ENCODE measurements at regions not wholly inside any gene's neighbourhood (a gene's known extent, or its start where the extent isn't known, plus 50 kb on each side); places are given as distances from the start of the nearest gene placed in this dataset.

DNA sequence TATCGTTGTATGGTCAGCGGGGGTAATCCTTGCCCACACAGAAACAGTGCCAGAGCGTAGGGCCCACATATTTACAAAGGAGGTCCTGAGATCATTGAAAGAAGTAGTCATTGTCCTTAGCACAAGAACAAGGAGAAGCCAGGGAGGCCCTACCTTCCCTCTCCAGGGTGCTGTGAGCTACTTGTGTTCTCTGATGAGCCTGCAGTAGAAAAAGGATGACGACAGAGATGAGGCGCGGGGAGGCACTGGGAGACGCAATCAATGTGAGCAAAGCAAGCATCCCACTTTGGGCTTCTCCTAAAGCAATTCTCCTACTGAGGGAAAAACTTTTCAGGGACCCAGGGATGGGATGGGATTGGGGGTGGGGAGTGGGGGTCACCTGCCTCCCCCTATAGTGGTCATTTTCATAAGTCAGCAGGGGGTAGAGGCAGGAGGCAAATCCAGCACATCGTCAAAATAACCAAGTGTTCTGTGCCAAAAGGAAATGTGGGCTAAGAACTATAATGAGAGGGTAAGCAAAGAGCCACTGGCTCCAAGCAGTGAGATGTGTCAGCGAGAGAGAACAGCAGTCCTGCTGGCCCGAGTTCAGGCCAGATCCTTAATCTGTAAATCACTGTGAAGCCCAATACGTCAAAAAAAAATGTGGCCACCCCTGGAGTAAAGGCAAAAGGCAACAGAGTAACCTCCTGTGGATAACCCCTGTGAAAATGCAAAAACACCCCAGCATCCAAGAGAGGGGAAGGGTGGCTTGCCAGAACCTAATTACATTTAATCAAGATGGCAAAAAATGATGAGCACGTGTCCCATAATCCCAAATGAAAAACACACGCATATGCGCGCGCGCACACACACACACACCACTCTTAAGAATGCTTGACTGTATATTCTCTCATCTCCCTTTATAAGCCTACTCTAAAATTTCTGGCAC lies 136.6 kb upstream of the HHIP start:
- WGBS, 3 donors, result 79 to 84% (median 82%) methylated on average over 17 of the region's 17 CpGs
- Histone ChIP-seq H3K4me1 (ENCODE audit: control insufficient read depth in 3 of 3, insufficient read depth in 2 of 3, low read depth in 1 of 3, low read length in 2 of 3) (no peaks in the 10 kb centered on the region), H3K27me3 (ENCODE audit: control insufficient read depth in 3 of 3, insufficient read depth in 3 of 3, low read length in 3 of 3) (no peaks in the 10 kb centered on the region), H3K36me3 (ENCODE audit: control insufficient read depth in 3 of 3, insufficient read depth in 2 of 3, low read depth in 1 of 3, low read length in 3 of 3) (no peaks in the 10 kb centered on the region), H3K9me3 (ENCODE audit: control insufficient read depth in 2 of 2, insufficient read depth in 1 of 2, low read depth in 1 of 2, low read length in 1 of 2) (no peaks in the 10 kb centered on the region), H3K27ac (ENCODE audit: low read depth in 1 of 3, low read length in 2 of 3) (no peak overlapping the region), H3K4me3 (ENCODE audit: low read depth in 1 of 3, low read length in 3 of 3) (no peak overlapping the region)
- FAIRE-seq (no peak), DNase-seq (no peak)

DNA sequence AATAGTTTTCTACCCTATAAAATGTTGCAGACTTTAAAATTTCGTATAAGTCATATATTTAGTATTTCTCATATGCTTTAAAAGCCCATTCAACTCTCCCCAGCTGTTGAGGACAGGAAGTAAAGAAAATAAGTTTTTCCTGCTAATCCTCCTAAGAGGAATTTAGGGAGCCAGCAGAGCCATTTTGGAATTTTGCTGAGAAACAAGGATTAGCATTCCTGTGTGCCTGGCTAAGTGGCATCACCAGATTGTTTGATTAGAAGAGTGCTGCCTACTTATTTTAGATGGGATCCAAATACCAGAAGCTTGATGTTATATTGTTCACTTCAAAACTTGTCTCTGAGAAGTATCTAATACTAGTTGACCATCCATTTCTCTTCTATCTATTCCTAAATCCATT lies 131.2 kb upstream of the HHIP start:
- no peaks in the 10 kb centered on the region for H3K36me3 ChIP-seq (ENCODE audit: control insufficient read depth in 3 of 3, insufficient read depth in 2 of 3, low read depth in 1 of 3, low read length in 3 of 3)
- H3K27ac ChIP-seq (ENCODE audit: low read depth in 1 of 3, low read length in 2 of 3), result no peak overlapping the region
- FAIRE-seq (no peak), DNase-seq (no peak)
- WGBS, 3 donors, result 39 to 55% (median 53%) methylated on average over 1 of the region's 1 CpG
- H3K27me3 ChIP-seq (ENCODE audit: control insufficient read depth in 3 of 3, insufficient read depth in 3 of 3, low read length in 3 of 3), result no peaks in the 10 kb centered on the region
- no peak overlapping the region for H3K4me3 ChIP-seq (ENCODE audit: low read depth in 1 of 3, low read length in 3 of 3)
- no peaks in the 10 kb centered on the region for H3K4me1 ChIP-seq (ENCODE audit: control insufficient read depth in 3 of 3, insufficient read depth in 2 of 3, low read depth in 1 of 3, low read length in 2 of 3)
- H3K9me3 ChIP-seq (ENCODE audit: control insufficient read depth in 2 of 2, insufficient read depth in 1 of 2, low read depth in 1 of 2, low read length in 1 of 2), result no peaks in the 10 kb centered on the region

DNA sequence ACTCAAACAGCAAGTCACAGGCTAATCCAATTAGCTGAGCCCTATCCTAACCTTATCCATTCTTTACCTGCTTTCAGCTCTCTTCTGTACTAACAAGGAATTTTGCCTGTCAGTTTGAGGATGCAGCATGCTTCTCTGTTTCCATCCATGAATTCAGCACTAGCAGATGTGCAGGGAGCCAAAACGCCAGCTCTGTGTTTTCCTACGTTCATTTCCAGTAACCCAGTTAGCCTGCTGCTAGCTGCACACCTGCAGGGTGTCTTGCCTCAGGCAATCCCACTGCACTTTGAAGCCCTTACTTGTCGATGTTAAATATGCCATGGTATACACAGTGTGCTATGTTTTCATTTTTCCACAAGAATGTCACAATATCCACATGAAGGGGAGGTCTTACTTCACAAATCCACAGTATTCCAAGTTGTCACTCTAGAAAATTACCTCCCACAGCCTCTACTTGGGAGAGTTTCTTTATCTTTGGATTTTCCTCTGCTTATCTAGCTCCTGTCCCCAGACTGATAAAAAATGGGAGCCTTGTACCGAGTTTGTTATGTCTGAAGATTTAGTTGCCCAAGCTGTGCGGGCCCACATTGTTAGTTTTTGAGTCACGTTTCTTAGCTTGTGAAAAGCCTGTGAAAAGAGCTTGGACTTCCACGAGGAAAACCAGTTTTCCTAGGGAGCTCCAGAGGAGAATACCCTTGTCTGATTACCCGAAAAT lies 127.6 kb upstream of the HHIP start:
- no peak overlapping the region for H3K4me3 ChIP-seq (ENCODE audit: low read depth in 1 of 3, low read length in 3 of 3)
- WGBS, 3 donors, result 33 to 51% (median 43%) methylated on average over 8 of the region's 8 CpGs
- H3K27me3 ChIP-seq (ENCODE audit: control insufficient read depth in 3 of 3, insufficient read depth in 3 of 3, low read length in 3 of 3), result no peaks in the 10 kb centered on the region
- H3K36me3 ChIP-seq (ENCODE audit: control insufficient read depth in 3 of 3, insufficient read depth in 2 of 3, low read depth in 1 of 3, low read length in 3 of 3), result no peaks in the 10 kb centered on the region
- no peak overlapping the region for H3K27ac ChIP-seq (ENCODE audit: low read depth in 1 of 3, low read length in 2 of 3)
- no peaks in the 10 kb centered on the region for H3K4me1 ChIP-seq (ENCODE audit: control insufficient read depth in 3 of 3, insufficient read depth in 2 of 3, low read depth in 1 of 3, low read length in 2 of 3)
- FAIRE-seq (no peak), DNase-seq (no peak)
- H3K9me3 ChIP-seq (ENCODE audit: control insufficient read depth in 2 of 2, insufficient read depth in 1 of 2, low read depth in 1 of 2, low read length in 1 of 2), result no peaks in the 10 kb centered on the region

DNA sequence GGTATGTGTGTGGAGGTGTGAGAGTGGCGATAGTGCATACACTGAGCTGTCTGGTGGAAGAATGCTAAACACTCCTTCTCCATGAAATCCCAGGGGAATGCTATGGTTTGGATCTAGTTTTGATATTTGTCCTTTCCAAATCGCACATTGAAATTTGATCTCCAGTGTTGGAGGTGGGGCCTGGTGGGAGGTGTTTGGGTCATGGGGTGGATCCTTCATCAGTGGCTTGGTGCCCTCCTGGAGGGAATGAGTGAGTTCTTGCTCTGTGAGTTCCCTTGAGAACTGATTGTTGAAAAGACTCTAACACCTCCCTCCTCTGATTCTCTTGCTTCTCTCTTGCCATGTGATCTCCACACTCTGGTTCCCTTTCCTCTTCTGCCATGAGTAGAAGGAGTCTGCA lies 114.1 kb upstream of the HHIP start:
- no peaks in the 10 kb centered on the region for H3K36me3 ChIP-seq (ENCODE audit: control insufficient read depth in 3 of 3, insufficient read depth in 2 of 3, low read depth in 1 of 3, low read length in 3 of 3)
- 77 to 86% (median 82%) methylated on average over 2 of the region's 2 CpGs for WGBS, 3 donors
- H3K27ac ChIP-seq (ENCODE audit: low read depth in 1 of 3, low read length in 2 of 3), result no peak overlapping the region
- no peaks in the 10 kb centered on the region for H3K9me3 ChIP-seq (ENCODE audit: control insufficient read depth in 2 of 2, insufficient read depth in 1 of 2, low read depth in 1 of 2, low read length in 1 of 2)
- H3K27me3 ChIP-seq (ENCODE audit: control insufficient read depth in 3 of 3, insufficient read depth in 3 of 3, low read length in 3 of 3), result no peaks in the 10 kb centered on the region
- no peak for FAIRE-seq
- no peaks in the 10 kb centered on the region for H3K4me1 ChIP-seq (ENCODE audit: control insufficient read depth in 3 of 3, insufficient read depth in 2 of 3, low read depth in 1 of 3, low read length in 2 of 3)
- no peak overlapping the region for H3K4me3 ChIP-seq (ENCODE audit: low read depth in 1 of 3, low read length in 3 of 3)
- DNase-seq, result no peak

DNA sequence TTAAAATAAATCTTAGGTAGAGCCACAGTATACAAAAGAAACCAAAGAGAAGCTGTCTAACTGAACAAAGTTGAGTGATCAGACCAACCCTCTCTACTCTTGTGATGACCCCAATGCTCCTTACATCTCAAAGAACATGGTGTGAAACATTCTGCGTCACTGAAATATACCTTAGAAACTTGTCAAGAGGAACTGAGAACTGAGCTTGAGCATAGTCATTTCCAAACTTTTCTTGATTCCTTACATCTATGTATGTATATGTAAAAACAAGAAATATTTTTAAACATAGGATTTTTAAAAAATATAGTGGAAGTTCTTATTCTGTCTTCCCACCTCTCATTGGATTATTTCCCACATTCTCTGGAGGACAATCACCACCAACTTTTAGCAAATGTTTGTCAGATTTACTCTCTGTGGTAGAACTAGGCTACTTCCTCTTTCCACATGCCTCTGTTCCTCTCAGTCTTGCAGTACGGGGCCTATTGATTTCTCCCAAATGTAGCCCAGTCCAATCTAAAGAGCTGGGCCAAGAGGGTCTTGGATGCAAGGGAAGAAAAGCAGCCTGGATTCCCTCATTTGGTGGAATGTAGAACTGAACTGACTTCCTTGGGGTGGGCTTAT lies 98.2 kb upstream of the HHIP start:
- no peak overlapping the region for H3K27ac ChIP-seq (ENCODE audit: low read depth in 1 of 3, low read length in 2 of 3)
- DNase-seq (no peak), FAIRE-seq (no peak)

DNA sequence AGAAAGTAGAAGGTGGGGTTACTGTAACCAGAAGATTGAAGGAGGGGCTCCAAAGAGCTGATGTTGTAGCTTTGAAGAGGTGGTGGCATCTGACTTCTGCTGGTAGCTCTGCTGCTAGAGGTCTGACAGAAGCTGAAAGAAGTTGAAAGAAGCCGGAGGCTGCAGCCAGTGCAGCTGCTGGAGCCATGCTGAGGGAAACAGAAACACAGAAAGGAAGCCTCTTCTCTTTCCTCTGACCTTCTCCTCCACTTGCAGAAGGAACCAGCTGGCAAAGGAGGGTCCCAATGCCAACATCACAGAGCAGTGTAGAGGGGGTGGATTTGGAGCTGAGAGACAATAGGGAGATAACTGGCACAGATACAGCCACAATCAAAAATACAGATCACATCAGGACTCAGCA lies 89.3 kb upstream of the HHIP start:
- Histone ChIP-seq H3K4me3 (ENCODE audit: low read depth in 1 of 3, low read length in 3 of 3) (no peak overlapping the region), H3K4me1 (ENCODE audit: control insufficient read depth in 3 of 3, insufficient read depth in 2 of 3, low read depth in 1 of 3, low read length in 2 of 3) (no peaks in the 10 kb centered on the region), H3K27me3 (ENCODE audit: control insufficient read depth in 3 of 3, insufficient read depth in 3 of 3, low read length in 3 of 3) (no peaks in the 10 kb centered on the region), H3K9me3 (ENCODE audit: control insufficient read depth in 2 of 2, insufficient read depth in 1 of 2, low read depth in 1 of 2, low read length in 1 of 2) (no peaks in the 10 kb centered on the region), H3K36me3 (ENCODE audit: control insufficient read depth in 3 of 3, insufficient read depth in 2 of 3, low read depth in 1 of 3, low read length in 3 of 3) (no peaks in the 10 kb centered on the region), H3K27ac (ENCODE audit: low read depth in 1 of 3, low read length in 2 of 3) (no peak overlapping the region)
- WGBS, 3 donors, result 46 to 58% (median 50%) methylated on average over 1 of the region's 1 CpG
- FAIRE-seq, result no peak
- no peak for DNase-seq

More for the DNA sequence above, 98.2 kb upstream of the HHIP start:
- WGBS, 3 donors, result 74 to 82% (median 75%) methylated on average over 2 of the region's 2 CpGs
- Histone ChIP-seq H3K4me3 (ENCODE audit: low read depth in 1 of 3, low read length in 3 of 3) (no peak overlapping the region), H3K27me3 (ENCODE audit: control insufficient read depth in 3 of 3, insufficient read depth in 3 of 3, low read length in 3 of 3) (peaks cover 0 to 1% (median 0%) of the 10 kb centered on the region in 3 donors), H3K36me3 (ENCODE audit: control insufficient read depth in 3 of 3, insufficient read depth in 2 of 3, low read depth in 1 of 3, low read length in 3 of 3) (no peaks in the 10 kb centered on the region), H3K4me1 (ENCODE audit: control insufficient read depth in 3 of 3, insufficient read depth in 2 of 3, low read depth in 1 of 3, low read length in 2 of 3) (no peaks in the 10 kb centered on the region), H3K9me3 (ENCODE audit: control insufficient read depth in 2 of 2, insufficient read depth in 1 of 2, low read depth in 1 of 2, low read length in 1 of 2) (peaks cover 0 to 9% of the 10 kb centered on the region in 2 donors)

DNA sequence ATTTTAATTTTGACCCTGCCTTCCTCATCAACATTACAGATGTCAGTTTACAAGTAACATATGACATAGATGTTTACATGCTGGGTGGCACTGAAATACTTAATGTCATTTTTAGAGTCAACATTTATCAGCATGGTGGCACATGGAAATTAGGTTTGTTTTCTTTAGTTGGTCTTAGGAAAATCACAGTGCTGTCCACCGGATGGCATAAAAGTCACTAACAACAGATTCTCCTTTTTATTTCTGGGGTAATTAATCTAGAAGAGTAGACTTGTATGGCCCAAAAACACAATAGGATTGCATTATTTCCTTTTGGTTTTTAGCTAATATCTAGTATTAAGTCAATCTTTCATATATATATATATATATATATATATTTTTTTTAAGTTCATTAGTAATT lies 88.6 kb upstream of the HHIP start:
- Histone ChIP-seq H3K4me3 (ENCODE audit: low read depth in 1 of 3, low read length in 3 of 3) (no peak overlapping the region), H3K27ac (ENCODE audit: low read depth in 1 of 3, low read length in 2 of 3) (no peak overlapping the region), H3K9me3 (ENCODE audit: control insufficient read depth in 2 of 2, insufficient read depth in 1 of 2, low read depth in 1 of 2, low read length in 1 of 2) (no peaks in the 10 kb centered on the region), H3K4me1 (ENCODE audit: control insufficient read depth in 3 of 3, insufficient read depth in 2 of 3, low read depth in 1 of 3, low read length in 2 of 3) (no peaks in the 10 kb centered on the region), H3K36me3 (ENCODE audit: control insufficient read depth in 3 of 3, insufficient read depth in 2 of 3, low read depth in 1 of 3, low read length in 3 of 3) (no peaks in the 10 kb centered on the region), H3K27me3 (ENCODE audit: control insufficient read depth in 3 of 3, insufficient read depth in 3 of 3, low read length in 3 of 3) (no peaks in the 10 kb centered on the region)
- DNase-seq (no peak), FAIRE-seq (no peak)
- 74 to 89% (median 76%) methylated on average over 1 of the region's 1 CpG for WGBS, 3 donors

DNA sequence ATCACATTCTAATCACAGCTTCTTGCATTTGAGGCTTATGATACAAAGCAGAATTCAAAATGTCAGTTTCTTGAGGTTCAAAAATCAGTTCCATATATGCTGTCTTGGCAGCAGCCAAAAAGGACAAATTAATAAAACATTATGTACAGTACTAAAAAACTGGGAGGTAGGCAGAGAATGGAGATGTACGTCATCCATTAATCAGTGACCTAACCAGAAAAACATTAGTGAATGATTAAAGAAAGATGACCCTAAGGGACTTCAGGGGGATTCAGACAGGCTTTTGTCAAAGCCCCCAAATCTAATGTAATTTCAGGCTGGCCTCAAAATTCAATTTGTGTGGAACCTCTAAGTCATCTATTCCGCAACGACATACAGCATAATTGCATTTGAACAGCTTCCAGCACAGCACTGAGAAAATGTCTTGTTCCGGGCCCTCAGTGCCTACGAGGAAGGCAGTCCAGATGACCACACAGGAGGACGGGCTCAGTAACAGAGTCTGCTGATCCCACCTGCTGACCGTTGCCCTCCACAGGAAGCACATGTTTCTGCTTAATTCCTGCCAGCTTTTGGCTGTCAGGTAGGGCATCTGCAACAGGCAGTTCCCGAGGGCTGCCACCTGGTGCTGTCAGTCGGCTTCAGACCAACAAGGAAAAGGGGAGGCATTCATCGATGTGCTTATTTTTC lies 83.8 kb upstream of the HHIP start:
- H3K4me3 ChIP-seq (ENCODE audit: low read depth in 1 of 3, low read length in 3 of 3), result no peak overlapping the region
- no peak overlapping the region for H3K27ac ChIP-seq (ENCODE audit: low read depth in 1 of 3, low read length in 2 of 3)
- 27 to 32% (median 29%) methylated on average over 10 of the region's 10 CpGs for whole genome bisulfite sequencing, 3 donors
- DNase-seq (peak in 1 of 2 donors; percentile 7), FAIRE-seq (no peak)
- no peaks in the 10 kb centered on the region for H3K4me1 ChIP-seq (ENCODE audit: control insufficient read depth in 3 of 3, insufficient read depth in 2 of 3, low read depth in 1 of 3, low read length in 2 of 3)
- H3K27me3 ChIP-seq (ENCODE audit: control insufficient read depth in 3 of 3, insufficient read depth in 3 of 3, low read length in 3 of 3), result no peaks in the 10 kb centered on the region
- H3K9me3 ChIP-seq (ENCODE audit: control insufficient read depth in 2 of 2, insufficient read depth in 1 of 2, low read depth in 1 of 2, low read length in 1 of 2), result no peaks in the 10 kb centered on the region
- H3K36me3 ChIP-seq (ENCODE audit: control insufficient read depth in 3 of 3, insufficient read depth in 2 of 3, low read depth in 1 of 3, low read length in 3 of 3), result no peaks in the 10 kb centered on the region
